ENCODE measurements at regions not wholly inside any gene's neighbourhood (a gene's known extent, or its start where the extent isn't known, plus 50 kb on each side); places are given as distances from the start of the nearest gene placed in this dataset.

GRCh38 chr17:71488851-71489250 lies 632.0 kb upstream of the SOX9 start:
- Histone ChIP-seq H3K27me3 (replicated peaks; ENCODE audit: insufficient read depth) (no peaks in the 10 kb centered on the region), H3K27ac (no peak overlapping the region), H3K4me3 (no peak overlapping the region), H3K36me3 (no peaks in the 10 kb centered on the region), H3K4me1 (replicated peaks) (no peaks in the 10 kb centered on the region), H3K9me3 (no peaks in the 10 kb centered on the region)
- TF ChIP-seq POLR2AphosphoS5 (IDR thresholded peaks at IDR 0.05) (no peak), POLR2A (IDR thresholded peaks at IDR 0.05) (no peak), CTCF (IDR thresholded peaks at IDR 0.05) (no peak)
- DNase-seq (ENCODE audit: low spot score), result no peak
- intact Hi-C loops (cut with DNase I), result no loop called here

GRCh38 chr17:71494062-71494855 lies 626.6 kb upstream of the SOX9 start:
- Histone ChIP-seq H3K36me3 (no peaks in the 10 kb centered on the region), H3K27me3 (replicated peaks; ENCODE audit: insufficient read depth) (no peaks in the 10 kb centered on the region), H3K4me1 (replicated peaks) (no peaks in the 10 kb centered on the region), H3K4me3 (no peak overlapping the region), H3K9me3 (no peaks in the 10 kb centered on the region), H3K27ac (no peak overlapping the region)
- WGBS, result 40% methylated on average over 2 of the region's 2 CpGs
- TF ChIP-seq CTCF (IDR thresholded peaks at IDR 0.05), result no peak
- no peak for TF ChIP-seq POLR2A (IDR thresholded peaks at IDR 0.05)
- no peak for TF ChIP-seq POLR2AphosphoS5 (IDR thresholded peaks at IDR 0.05)
- intact Hi-C loops (cut with DNase I), result no loop called here
- DNase-seq (ENCODE audit: low spot score), result no peak

GRCh38 chr17:71495420-71495819 lies 625.4 kb upstream of the SOX9 start:
- intact Hi-C loops (cut with DNase I), result no loop called here
- DNase-seq (ENCODE audit: low spot score), result no peak
- Histone ChIP-seq H3K36me3 (no peaks in the 10 kb centered on the region), H3K4me3 (no peak overlapping the region), H3K27me3 (replicated peaks; ENCODE audit: insufficient read depth) (no peaks in the 10 kb centered on the region), H3K4me1 (replicated peaks) (no peaks in the 10 kb centered on the region), H3K9me3 (no peaks in the 10 kb centered on the region), H3K27ac (no peak overlapping the region)
- TF ChIP-seq POLR2AphosphoS5 (IDR thresholded peaks at IDR 0.05), result no peak
- no peak for TF ChIP-seq CTCF (IDR thresholded peaks at IDR 0.05)
- TF ChIP-seq POLR2A (IDR thresholded peaks at IDR 0.05), result no peak

- no peak for DNase-seq (ENCODE audit: low spot score)
- intact Hi-C loops (cut with DNase I), result no loop called here
- 82% methylated on average over 2 of the region's 2 CpGs for WGBS
- no peaks in the 10 kb centered on the region for H3K36me3 ChIP-seq
- TF ChIP-seq POLR2A (IDR thresholded peaks at IDR 0.05), result no peak
- no peak for TF ChIP-seq CTCF (IDR thresholded peaks at IDR 0.05)
- TF ChIP-seq POLR2AphosphoS5 (IDR thresholded peaks at IDR 0.05), result no peak
- H3K9me3 ChIP-seq, result no peaks in the 10 kb centered on the region
- no peak overlapping the region for H3K4me3 ChIP-seq
- H3K4me1 ChIP-seq (replicated peaks), result no peaks in the 10 kb centered on the region
- no peaks in the 10 kb centered on the region for H3K27me3 ChIP-seq (replicated peaks; ENCODE audit: insufficient read depth)
- H3K27ac ChIP-seq, result no peak overlapping the region
Observed at GRCh38 chr17:71496552-71496951, 624.3 kb upstream of the SOX9 start.
